D721Med (cell line): ENCODE measurements at regions not wholly inside any gene's neighbourhood (a gene's known extent, or its start where the extent isn't known, plus 50 kb on each side); places are given as distances from the start of the nearest gene placed in this dataset.

Experiments
- DNase-seq: peaks from one replicate; pipeline ENCODE4 v3.0.0; 2011; ENCODE audit warnings: low spot score; ENCODE audit not compliant: insufficient read length
- FAIRE-seq: peaks from 2 replicates; lab custom pipeline; 2011; peaks lifted over from hg19 to GRCh38; lab: Jason Lieb, UNC
- TF ChIP-seq, protein P1 (sequence below): IDR thresholded peaks from 2 replicates; pipeline ENCODE4 v1.5.1; 2012; ENCODE audit warnings: mild to moderate bottlenecking, control low read depth; ENCODE audit not compliant: insufficient read depth; ENCODE audit errors: missing control alignments

GRCh38 chr22:22824340-22825212 is 63.0 kb upstream of the IGLL5 start:
- DNase-seq: no peak
- FAIRE-seq: no peak
- TF ChIP-seq, protein P1, sequence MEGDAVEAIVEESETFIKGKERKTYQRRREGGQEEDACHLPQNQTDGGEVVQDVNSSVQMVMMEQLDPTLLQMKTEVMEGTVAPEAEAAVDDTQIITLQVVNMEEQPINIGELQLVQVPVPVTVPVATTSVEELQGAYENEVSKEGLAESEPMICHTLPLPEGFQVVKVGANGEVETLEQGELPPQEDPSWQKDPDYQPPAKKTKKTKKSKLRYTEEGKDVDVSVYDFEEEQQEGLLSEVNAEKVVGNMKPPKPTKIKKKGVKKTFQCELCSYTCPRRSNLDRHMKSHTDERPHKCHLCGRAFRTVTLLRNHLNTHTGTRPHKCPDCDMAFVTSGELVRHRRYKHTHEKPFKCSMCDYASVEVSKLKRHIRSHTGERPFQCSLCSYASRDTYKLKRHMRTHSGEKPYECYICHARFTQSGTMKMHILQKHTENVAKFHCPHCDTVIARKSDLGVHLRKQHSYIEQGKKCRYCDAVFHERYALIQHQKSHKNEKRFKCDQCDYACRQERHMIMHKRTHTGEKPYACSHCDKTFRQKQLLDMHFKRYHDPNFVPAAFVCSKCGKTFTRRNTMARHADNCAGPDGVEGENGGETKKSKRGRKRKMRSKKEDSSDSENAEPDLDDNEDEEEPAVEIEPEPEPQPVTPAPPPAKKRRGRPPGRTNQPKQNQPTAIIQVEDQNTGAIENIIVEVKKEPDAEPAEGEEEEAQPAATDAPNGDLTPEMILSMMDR: no peak

DNA sequence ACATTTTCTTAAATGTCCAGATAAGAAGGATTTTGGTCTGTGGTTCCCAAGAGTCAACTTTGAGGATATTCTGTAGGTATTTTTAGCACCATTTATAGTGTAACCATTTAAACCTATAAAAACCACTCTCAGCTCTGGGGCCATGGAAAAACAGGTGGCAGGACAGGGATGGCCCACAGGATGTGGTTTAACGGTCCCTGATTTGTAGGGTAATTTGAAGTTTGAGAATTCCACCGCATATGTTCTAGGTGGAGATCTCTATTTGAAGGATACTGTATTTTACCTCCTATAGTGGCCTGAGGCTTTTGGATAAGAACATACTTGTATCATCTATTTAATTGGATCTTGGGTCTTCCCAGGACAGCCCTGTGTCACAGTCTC is 62.4 kb upstream of the IGLL5 start:
- no peak for FAIRE-seq
- TF ChIP-seq, protein P1: no peak
- no peak for DNase-seq

DNA sequence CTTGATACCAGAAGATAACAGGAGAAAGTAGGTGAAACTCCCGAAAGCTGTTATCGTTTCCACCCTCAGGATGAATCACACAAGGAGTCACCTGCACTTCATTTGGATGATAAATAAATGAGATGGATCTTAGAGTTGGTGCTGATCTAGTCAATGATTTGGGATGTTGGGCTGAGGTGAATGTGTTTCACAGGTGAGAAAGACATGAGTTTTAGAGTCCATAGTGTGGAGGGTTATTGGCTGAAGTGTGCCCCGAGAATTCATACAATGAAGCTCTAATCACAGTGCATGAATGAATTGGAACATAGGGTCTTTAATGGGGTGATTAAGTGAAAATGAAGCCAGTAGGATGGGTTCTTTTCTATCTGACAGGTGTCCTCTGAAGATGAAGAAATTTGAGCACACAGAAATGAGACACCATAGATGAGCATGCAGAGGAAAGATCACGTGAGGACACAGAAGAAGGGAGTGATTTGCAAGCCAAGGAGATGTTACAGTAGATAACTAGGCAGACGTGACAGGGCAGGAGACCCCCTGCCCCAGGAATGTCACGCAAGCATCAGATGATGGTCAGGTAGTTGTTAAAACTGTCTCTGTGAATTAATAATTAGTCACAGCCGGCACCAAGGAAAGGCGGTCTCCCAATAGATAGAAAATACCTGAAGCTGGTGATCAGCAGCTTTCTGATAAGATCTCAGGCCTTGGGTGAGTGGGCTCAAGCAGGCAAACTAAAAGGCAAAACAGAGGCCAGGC is 60.3 kb upstream of the IGLL5 start:
- FAIRE-seq (no peak), DNase-seq (no peak)
- TF ChIP-seq, protein P1: no peak

GRCh38 chr22:22830193-22830592 is 57.4 kb upstream of the IGLL5 start:
- no peak for DNase-seq
- FAIRE-seq: no peak
- TF ChIP-seq, protein P1: no peak

DNA sequence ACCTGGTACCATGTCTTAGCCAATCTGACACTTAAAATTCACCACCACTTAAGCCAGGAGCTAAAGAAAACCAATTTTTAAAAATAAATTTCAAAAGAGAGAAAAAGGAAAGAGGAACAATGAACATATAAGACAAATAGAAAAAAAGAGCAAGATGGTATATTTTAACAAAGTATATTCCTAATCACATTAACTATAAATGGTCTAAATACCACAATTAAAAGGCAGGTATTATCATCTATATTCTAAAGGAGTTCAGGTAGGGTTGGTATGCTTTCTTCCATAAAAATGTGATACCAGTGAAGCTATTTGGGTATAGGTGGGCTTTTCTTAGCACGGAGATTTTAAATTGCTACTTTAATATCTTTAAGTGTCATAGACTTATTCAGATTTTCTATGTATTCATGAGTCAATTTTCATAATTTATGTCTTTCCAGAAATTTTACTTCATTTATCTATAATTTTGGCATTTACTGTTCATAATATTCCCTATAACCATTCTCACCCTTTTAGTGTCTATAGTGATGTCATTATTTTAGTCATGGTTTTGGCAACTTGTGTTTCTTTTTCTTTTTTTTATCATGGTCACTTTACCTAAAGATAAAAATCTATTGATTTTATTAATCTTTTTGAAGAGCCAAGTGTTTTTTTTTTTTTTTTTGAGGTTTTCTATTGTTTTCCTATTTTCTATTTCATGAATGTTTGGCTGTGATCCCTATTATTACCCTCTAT is 56.5 kb upstream of the IGLL5 start:
- DNase-seq (no peak), FAIRE-seq (no peak)

DNA sequence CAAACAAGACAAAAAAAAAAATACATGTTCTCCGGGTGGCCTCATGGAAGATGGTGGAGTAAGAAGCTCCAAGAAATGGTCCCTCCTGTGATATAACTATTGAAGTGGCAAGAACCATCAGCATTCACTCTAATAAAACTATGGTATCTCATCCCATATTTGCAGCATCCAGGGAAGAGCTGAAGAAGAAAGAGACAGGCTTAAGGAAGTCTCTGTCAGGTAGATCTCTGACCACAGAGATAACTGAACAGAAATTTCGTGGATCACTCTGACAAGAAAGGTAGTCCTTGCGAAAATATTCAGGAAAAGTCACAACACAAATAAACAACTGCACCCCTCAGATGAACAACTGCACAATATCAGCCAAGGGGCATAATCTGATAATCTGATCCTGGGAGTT is 54.6 kb upstream of the IGLL5 start:
- DNase-seq (no peak), FAIRE-seq (no peak)
- TF ChIP-seq, protein P1: no peak

More for the DNA sequence above, 56.5 kb upstream of the IGLL5 start:
- TF ChIP-seq, protein P1: no peak
